ENCODE measurements at regions not wholly inside any gene's neighbourhood (a gene's known extent, or its start where the extent isn't known, plus 50 kb on each side); places are given as distances from the start of the nearest gene placed in this dataset.
A peak's percentile ranks its signal among the peaks of the same experiment; 100 is the strongest.
"Not testable (repeated sequence)": the region's sequence is repeated elsewhere in the genome, so short reads cannot be mapped to it uniquely, and the experiment has no call there.

DNA sequence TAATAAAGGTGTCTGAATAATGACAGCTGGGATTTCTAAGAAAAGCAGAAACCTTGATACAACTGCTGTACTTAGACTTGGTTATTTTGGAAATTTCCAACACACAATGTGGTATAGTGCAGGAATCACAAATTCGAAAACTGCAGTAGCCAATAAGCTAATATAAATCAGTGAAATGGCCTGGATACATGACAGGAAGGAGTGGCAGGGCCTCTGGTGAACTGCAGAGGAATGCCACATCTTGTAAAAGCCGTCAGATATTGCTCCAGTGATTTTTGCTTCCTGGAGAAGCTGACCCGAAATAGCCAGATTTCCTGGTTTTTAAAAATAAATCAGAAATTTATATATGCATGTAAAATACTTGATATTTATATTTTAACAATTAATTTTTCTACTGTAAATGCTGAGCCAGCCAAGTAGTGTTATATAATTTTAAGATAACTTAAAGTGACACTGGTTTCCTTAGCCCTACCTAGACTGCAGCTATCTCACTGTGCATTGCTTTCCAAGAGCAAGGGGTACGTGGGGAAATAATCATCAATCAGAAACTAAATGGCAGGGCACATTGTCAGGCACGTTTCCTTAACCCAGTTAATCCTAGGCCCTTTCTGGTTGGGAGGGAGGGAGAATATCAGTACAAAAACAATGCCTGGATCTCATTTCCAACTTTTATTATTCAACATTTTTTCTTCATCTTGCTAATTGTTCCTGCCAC, 182.4 kb downstream of the RASEF start:
- DNase-seq: no peak

DNA sequence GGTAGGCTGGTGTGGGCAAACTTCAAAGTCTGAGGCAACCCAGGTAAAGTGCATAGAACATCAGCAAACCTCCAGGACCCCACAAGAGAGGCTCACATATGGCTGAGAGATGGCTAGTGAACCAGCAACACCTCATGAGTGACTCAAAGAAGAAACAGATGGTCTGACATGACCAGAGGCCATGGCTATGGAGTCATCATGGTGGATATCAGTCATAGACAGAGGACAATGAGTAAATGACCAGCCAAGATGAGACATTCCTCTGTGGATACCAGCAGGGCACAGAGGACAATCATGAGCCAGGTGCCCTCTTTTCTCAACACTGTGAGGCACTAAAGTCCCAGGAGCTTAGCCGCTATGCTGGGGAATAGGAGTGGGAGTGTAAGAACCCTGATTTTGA, 180.8 kb downstream of the RASEF start:
- no peak for DNase-seq

DNA sequence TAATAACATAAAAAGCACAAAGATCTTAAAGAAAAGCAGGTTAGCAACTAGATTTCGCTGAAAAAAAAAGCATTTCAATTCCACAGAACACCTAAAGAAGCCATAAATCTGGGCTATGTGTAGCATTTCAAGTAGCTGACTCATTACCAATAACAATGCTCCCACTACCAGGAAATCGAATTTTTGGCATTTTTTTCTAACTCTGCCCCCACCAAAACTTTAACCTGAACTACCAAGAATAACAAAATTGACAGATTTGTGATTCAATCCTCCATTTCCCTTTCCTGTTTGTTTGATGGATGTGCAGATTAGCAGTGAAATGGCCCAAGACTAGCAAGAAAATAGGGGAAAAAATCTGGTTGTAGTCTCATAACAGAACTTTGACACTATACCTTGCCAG, 180.2 kb downstream of the RASEF start:
- no peak for DNase-seq

DNA sequence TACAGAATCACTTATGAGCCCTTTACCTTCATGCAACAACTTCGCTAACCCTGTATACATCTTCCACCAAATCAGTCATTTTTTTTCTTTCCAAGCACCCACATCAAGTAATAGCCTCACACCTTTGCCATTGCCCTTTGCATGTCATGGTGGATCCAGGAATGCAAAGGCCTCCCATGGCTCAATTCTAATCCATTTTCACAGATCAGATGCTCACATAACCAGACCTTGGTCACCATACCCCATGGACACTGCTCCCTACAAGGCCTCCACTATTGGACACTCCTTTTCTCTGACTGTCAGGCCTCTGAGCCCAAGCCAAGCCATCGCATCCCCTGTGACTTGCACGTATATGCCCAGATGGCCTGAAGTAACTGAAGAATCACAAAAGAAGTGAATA, 179.5 kb downstream of the RASEF start:
- DNase-seq: no peak

DNA sequence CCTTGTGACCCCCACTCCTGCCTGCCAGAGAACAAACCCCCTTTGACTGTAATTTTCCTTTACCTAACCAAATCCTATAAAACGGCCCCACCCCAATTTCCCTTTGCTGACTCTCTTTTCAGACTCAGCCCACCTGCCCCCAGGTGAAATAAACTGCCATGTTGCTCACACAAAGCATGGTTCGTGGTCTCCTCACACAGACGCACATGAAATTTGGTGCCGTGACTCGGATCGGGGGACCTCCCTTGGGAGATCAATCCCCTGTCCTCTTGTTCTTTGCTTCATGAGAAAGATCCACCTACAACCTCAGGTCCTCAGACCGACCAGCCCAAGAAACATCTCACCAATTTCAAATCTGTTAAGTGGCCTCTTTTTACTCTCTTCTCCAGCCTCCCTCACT, 179.0 kb downstream of the RASEF start:
- not testable (repeated sequence) for DNase-seq

DNA sequence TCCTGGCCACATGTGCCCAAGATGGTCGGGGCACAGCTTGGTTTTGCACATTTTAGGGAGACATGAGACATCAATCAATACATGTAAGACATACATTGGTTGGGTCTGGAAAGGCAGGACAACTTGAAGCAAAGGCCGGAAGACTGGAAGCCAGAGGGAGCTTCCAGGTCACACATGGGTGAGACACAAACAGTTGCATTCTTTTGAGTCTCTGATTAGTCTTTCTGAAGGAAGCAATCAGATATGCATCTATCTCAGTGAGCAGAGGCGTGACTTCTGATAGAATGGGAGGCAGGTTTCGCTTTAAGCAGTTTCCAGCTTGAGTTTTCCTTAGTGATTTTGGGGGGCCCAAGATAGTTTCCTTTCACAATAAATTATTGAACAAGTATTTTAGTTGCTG, 172.5 kb downstream of the RASEF start:
- no peak for DNase-seq

DNA sequence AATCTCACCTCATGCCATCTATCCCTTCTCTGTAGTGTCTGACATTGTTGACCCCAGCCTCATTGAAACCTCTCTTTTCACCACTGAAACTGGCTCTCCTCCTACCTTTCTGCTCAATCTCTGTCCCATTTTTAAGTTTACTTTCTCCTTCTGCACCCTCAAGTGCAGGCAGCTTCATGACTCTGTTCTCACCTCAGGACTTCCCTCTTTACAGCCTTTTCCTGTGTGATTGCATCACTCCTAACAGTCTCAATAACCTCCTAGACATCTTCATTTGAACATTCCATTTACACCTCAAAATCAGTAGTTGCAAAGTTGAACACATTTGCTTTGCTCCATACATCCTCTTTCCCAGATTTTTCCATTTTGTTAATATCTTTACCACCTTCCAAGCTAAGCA, 172.1 kb downstream of the RASEF start:
- DNase-seq: no peak

DNA sequence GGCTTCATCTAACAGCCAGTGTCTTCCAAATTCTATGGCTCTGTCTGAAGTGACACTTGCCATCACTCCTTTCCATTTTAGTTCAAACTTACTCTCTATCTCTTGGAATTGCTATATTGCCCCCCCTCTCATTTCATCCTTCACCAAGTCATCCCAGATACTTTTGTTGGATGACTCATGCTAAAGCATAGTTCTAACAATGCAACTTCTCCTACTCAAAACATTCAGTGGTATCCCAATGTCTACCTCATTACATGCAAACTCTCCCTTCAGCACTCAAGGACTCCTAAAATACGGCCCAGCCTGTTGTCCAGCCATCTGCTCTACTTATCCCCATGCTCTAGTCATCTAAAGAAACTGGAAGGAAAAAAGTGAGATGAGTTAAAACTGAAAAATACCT, 171.6 kb downstream of the RASEF start:
- no peak for DNase-seq

DNA sequence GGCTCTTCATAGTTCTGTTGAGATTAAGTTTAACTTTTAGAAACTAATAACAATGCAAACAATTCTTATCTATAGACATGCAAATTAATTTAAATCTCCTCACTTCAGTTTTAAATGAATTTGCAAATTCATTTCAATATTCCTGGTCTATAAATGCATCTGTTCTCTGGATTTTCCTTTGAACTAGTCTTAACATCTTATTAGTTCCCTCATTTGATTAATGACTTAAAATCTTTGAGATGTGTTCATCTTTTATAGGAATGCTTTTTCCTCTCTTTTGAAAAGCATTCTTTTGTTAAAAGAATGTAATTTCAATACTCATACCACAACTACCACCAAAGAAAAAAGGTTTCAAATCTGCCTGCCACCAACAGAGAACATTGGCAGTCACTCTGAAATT, 169.4 kb downstream of the RASEF start:
- no peak for DNase-seq

DNA sequence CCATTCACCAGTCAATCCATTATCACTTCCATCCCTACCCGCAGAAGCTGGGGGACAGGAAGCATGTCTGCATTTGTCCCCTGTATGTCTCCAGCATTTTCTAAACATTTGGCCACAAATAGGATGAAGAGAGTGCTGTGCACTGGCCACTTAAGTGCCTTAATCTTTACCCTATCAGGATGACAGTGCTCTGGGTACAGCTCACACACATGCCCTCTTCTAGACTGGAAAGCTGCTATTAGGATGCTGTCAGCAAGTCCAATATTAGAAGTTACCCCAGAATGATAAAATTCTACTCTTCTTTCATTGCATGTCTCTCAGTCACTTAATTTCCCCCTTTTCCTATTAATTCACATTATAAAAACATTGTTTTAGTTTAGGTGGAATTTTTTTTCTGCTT, 168.4 kb downstream of the RASEF start:
- DNase-seq: no peak

DNA sequence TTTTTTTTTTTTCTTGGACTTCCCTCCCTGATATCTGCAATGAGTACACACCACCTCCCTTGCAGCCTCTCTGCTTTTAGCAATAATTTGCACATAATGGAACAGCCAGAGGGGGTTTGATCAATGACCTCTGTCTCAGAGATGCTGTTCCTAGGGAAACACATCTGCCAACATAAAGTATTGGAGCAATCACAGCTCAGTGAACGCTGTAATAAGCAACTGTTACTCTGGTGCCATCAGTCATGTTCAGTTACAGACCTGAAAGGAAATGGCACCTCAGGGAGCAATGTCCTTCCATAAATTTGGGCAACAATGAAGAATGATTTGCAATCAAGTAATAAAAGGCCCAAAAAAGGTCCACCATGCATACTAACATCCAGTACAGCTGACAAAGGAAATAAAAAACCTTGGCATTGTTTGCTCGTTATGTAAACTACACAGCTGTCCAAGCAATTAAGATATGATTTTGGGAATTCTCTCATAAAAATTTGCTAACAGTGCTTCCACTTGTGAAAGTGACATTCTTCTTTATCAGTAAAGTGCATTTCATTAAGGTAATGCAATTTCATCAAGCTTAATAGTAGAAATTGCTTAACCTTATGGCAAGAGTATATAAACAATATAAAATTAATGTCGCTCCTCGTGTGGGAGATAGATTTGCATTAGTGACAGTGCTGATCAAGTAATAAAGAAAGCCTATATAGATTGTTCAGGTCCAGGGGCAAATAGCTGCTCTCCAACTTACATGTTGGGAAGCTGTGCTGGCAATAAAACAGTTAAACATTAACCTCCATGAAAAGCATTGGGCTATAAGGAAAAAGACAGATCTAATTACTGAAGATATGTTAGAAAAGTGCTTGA, 167.8 kb downstream of the RASEF start:
- DNase-seq: no peak

DNA sequence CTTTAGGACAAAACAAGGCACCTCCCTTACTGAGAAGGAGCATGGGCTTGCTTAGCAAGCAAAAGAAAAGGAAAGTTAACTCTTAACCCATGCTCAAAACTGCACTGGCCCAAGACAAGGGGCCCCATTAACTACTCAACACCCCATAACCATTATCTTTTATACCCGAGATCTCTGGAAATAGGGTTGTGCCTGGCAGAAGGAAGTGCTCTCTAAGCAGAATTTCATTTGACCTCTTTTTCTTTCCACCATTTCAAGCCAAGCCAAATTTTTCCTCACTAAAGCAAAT, 167.2 kb downstream of the RASEF start:
- no peak for DNase-seq

DNA sequence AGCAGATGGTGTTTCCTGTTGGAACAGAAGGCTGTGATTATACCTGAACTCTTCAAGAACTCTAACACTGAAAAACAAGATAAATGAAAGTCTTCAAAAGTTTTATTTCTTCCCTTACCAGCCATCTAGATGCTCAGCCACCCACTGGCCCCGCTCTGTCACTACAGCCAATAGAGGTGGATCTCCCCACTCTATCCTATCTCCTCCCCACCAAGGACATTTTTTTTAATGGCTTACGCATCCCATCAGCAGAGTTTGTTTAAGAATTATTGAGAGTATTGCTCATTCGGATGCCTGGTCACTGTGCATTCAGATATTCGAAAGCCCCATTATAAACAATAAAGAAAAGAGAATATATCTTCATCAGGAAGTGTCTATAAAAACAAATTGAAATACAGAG, 159.4 kb downstream of the RASEF start:
- no peak for DNase-seq

DNA sequence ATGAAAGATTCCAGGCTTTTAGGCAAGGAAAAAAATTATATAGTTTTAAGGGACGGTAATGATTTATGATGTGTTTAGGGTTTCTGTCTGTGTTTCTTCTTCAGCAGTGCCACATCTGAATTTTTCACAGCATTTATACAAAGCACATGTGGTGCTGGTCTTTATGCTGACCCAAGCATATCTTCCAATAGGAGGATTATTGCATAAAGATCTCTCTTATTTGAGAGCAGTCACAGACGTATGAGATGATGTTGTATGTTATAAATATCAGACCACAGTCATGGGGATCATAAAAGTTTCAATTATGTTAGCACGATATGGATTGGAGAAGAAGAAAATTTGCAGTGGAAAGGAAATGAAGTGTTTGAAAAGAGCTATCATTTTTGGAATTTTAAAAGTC, 150.9 kb downstream of the RASEF start:
- no peak for DNase-seq

DNA sequence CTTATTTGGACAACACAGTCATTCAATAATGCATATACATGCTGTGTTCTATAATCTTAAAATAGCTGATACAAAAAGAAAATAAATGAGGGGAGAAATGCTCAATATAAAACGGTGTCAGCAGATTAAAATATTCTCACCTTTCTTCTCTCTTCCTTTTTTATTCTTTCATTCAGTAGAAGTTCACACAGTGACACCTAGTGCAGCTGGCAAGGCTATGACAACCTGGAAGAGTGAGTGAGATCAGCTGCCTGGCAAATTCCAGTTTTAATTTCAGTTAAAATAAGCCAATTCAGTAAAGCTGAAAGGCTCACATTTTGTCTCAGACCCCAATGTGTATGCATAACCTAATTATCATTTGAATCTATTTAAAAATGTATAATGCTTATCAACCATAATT, 150.3 kb downstream of the RASEF start:
- no peak for DNase-seq

DNA sequence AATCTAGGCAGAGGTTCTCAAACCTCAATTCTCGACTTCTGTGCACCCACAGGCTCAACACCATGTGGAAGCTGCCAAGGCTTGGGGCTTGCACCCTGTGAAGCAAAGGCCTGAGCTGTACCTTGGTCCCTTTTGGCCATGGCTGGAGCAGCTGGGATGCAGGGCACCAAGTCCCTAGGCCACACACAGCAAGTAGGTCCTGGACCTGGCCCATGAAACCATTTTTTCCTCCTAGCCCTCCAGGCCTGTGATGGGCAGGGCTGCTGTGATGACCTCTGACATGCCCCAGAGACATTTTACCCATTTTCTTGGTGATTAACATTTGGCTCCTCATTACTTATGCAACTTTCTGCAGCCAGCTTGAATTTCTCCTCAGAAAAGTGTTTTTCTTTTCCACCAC, 146.7 kb downstream of the RASEF start:
- not testable (repeated sequence) for DNase-seq

DNA sequence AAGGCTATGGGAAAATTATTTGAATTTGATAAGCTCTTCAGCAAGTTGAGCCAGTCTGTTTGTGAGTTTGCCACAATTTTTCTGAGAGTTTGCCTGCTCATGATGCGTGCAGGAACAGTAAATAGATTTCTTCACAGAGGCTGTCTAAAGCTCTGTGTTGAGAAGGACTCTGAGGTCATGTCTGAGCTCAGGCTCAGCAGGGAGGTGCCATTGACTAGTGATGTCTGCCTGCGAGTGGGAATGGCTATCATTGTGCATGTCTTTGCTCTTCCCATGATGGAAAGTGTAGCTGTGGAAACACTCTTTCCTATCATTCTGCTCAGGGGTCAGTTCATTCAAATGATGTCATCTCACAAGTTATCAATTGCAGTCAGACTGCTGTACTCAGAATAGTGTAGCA, 142.8 kb downstream of the RASEF start:
- DNase-seq: no peak

DNA sequence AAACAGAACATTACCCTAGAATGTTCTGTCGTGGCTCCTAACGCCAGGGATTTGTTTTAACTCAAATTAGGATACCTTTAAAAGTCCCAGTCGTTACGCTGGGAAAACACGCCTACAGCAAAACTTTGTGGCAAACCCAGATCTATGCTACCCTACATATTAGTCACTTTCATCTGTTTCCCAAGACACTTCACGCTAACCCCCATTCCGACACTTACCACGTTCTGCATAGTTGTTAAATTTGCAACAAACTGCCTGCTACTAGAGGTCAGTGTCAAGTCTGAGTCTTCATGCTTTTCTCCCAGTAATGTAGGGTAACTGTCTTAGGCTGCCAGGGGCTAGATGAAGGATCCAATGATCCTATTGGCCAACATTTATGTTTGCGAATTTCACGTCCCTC, 140.3 kb downstream of the RASEF start:
- DNase-seq: no peak

DNA sequence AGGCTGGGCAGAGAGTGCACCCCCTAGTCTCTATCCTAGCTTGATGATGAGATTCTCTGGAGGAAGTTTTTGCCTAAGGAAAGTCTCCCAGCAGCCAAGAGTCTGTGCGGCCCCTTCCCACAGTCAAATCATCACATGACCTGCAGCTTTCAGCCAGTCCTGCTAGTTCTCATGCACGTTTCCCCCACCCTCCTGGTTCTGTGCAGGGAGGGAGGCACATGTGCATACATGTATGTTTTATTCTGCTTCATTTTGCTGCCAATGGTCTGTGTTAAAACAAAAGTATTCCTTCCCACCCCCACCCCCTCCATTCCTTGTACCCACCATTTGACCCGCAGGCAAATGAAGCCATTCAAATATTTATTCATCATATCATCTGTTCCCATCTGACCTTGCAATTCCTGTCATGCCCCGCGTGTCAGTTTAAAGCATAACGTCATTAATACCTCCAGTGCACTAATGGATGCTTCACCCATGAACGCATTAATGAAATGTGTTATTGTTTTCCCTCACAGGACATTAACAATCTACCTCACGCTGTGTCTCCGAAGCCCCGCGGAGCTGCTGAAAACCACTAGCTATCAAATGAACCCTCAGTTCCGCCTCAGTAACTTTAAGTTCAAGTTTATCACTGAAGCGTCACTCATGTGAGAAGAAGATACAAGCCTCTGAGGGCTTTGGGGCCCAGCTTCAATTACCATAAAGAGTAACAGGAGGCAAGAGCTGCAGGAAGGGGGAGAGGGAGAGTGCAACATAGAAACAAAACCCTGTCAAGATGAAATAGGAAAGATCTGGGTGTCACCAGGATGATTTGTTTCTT, 139.6 kb downstream of the RASEF start:
- peak; percentile 86 for DNase-seq

DNA sequence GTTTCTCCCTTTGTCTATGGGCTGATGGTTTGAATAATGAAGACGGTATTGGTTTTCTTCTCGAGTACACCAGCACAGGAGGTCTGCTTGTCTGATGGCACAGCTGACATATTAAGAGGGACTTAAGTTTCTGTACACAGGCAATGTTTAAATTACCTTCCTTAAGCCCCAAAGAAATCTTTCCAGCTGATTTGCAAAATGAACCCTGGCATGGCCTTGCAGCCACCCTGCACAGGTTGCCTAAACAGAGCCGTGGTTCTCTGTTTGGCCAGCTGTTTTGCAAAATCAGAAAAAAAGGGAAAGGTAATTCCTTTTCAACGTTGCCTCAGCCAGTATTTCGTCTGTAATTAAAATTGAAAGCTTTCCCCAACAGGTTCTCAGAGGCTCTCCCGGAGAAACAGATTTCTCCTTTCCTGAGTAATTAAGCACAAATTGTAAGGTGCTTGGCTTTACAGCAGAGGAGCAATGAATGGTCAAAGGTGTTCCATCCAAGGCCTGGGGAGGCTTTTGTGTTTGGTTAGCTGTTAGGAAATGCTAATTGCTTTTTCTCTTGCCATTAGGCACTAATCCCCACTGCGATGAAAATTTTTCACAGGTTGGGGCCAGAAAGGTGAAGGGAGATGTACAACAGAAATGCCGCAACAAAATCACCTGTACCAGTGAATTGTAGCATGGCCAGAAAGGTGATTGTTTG, 138.9 kb downstream of the RASEF start:
- no peak for DNase-seq

Measured in NCI-H345 (cell line).